AG04450 (cell line): ENCODE measurements at regions not wholly inside any gene's neighbourhood (a gene's known extent, or its start where the extent isn't known, plus 50 kb on each side); places are given as distances from the start of the nearest gene placed in this dataset.

Experiments
- CTCF ChIA-PET: fragments of 300-600, 350-600 bp; formaldehyde crosslinking; extraction: SDS; loops from one replicate; lab custom pipeline; 2022; ENCODE audit warnings: antibody characterized with exemption, inconsistent platforms; lab: Charles Lee
- POLR2A ChIA-PET: fragments of 350-600 bp; formaldehyde crosslinking; extraction: SDS; loops from one replicate; lab custom pipeline; 2021; ENCODE audit warnings: antibody characterized with exemption, inconsistent platforms; lab: Yijun Ruan, JAX
- DNase-seq: peaks from one replicate; pipeline ENCODE4 v3.0.0-alpha.2; 2011; ENCODE audit warnings: low read depth, low spot score
- H3K27ac ChIP-seq: one replicate; pipeline ENCODE4 v1.5.1; 2012; ENCODE audit warnings: low read depth, low read length, control low read depth
- H3K27me3 ChIP-seq: one replicate; pipeline ENCODE4 v1.6.0; 2012; ENCODE audit warnings: low read length; ENCODE audit not compliant: control insufficient read depth, insufficient read depth
- H3K4me3 ChIP-seq: 2 replicates; pipeline ENCODE4 v1.5.1; 2011; ENCODE audit warnings: mild to moderate bottlenecking, low read depth, low read length, control low read depth
- H3K9me3 ChIP-seq: 2 replicates; pipeline ENCODE4 v1.5.1; 2012; ENCODE audit warnings: low read length; ENCODE audit not compliant: control insufficient read depth, insufficient read depth
- CTCF ChIP-seq: IDR thresholded peaks from 2 replicates; pipeline ENCODE4 v1.5.1; 2011; ENCODE audit warnings: low read depth, low read length, control low read depth, inconsistent platforms

- ChIA-PET POLR2A (no interaction called here), CTCF (no interaction called here)
- no peak for TF ChIP-seq CTCF
- H3K4me3 ChIP-seq: no peak overlapping the region
- DNase-seq: no peak
- no peaks in the 10 kb centered on the region for H3K27me3 ChIP-seq
- no peaks in the 10 kb centered on the region for H3K9me3 ChIP-seq
- no peak overlapping the region for H3K27ac ChIP-seq
Observed at GRCh38 chr1:189866606-189867005, 611.1 kb downstream of the BRINP3 start.

- Histone ChIP-seq H3K27me3 (no peaks in the 10 kb centered on the region), H3K9me3 (no peaks in the 10 kb centered on the region), H3K27ac (no peak overlapping the region), H3K4me3 (no peak overlapping the region)
- no peak for DNase-seq
- POLR2A ChIA-PET: no interaction called here
- CTCF ChIA-PET: interaction anchor here (1.1 kb wide), 1 partner anchor 9 kb away, joined by 3 read pairs; no protein-coding TSS in a partner anchor
- no peak for TF ChIP-seq CTCF
Observed at GRCh38 chr1:189868021-189868420, 609.6 kb downstream of the BRINP3 start.

GRCh38 chr1:189874715-189875435 is 602.8 kb downstream of the BRINP3 start:
- Histone ChIP-seq H3K9me3 (no peaks in the 10 kb centered on the region), H3K27ac (no peak overlapping the region), H3K27me3 (no peaks in the 10 kb centered on the region), H3K4me3 (no peak overlapping the region)
- no peak for DNase-seq
- POLR2A ChIA-PET: no interaction called here
- CTCF ChIA-PET: no interaction called here
- no peak for TF ChIP-seq CTCF

- ChIA-PET POLR2A (no interaction called here), CTCF (no interaction called here)
- no peaks in the 10 kb centered on the region for H3K9me3 ChIP-seq
- no peak overlapping the region for H3K27ac ChIP-seq
- H3K27me3 ChIP-seq: no peaks in the 10 kb centered on the region
- H3K4me3 ChIP-seq: no peak overlapping the region
- DNase-seq: no peak
- TF ChIP-seq CTCF: no peak
Observed at GRCh38 chr1:189880135-189880534, 597.5 kb downstream of the BRINP3 start.

- POLR2A ChIA-PET: no interaction called here
- CTCF ChIA-PET: no interaction called here
- no peaks in the 10 kb centered on the region for H3K9me3 ChIP-seq
Observed at GRCh38 chr1:189899686-189900425, 577.8 kb downstream of the BRINP3 start.

More at GRCh38 chr1:189899686-189900425, 577.8 kb downstream of the BRINP3 start:
- Histone ChIP-seq H3K27ac (no peak overlapping the region), H3K27me3 (no peaks in the 10 kb centered on the region), H3K4me3 (no peak overlapping the region)
- no peak for TF ChIP-seq CTCF
- DNase-seq: no peak
